NCI-H1092 (cell line): ENCODE measurements at regions not wholly inside any gene's neighbourhood (a gene's known extent, or its start where the extent isn't known, plus 50 kb on each side); places are given as distances from the start of the nearest gene placed in this dataset.

Experiments used
- DNase-seq: peaks from one replicate; lab custom pipeline; 2025; lab: John Stamatoyannopoulos, UW

GRCh38 chr13:105787632-105788031 lies 747.8 kb downstream of the EFNB2 start:
- no peak for DNase-seq

DNA sequence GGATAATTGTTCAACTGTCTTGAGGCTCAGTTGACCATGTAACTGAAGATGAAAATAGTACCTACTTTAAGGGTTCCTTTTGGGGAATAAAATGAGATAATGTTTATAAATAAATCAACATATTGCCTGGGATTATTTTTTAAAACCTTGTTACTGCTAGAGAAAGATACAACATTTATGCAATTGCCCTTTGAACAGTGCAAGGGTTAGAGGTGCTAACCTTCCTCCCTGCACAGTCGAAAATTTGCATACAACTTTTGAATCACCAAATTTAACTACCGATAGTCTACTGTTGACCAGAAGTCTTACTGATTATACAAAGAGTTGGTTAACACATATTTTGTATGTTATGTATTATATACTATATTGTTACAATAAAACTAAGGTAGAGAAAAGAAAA lies 750.0 kb downstream of the EFNB2 start:
- DNase-seq: no peak

DNA sequence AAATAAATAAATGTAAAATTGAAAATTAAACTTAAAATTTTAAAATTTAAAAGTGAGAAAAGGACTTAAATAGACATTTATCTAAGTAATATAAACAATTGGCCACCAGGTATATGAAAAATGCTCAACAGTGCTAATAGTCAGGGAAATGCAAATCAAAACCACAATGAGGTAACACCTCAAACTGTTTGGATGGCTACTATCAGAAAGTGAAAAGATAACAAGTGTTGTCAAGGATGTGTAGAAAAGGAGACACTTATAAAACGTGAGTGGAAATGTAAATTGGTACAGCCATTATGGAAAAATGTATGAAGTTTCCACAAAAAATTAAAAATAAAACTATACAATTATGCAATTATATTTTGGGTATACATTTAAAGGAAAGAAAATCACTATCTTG lies 752.2 kb downstream of the EFNB2 start:
- no peak for DNase-seq

GRCh38 chr13:105778196-105778595 lies 757.3 kb downstream of the EFNB2 start:
- no peak for DNase-seq

GRCh38 chr13:105774739-105775460 lies 760.6 kb downstream of the EFNB2 start:
- no peak for DNase-seq

DNA sequence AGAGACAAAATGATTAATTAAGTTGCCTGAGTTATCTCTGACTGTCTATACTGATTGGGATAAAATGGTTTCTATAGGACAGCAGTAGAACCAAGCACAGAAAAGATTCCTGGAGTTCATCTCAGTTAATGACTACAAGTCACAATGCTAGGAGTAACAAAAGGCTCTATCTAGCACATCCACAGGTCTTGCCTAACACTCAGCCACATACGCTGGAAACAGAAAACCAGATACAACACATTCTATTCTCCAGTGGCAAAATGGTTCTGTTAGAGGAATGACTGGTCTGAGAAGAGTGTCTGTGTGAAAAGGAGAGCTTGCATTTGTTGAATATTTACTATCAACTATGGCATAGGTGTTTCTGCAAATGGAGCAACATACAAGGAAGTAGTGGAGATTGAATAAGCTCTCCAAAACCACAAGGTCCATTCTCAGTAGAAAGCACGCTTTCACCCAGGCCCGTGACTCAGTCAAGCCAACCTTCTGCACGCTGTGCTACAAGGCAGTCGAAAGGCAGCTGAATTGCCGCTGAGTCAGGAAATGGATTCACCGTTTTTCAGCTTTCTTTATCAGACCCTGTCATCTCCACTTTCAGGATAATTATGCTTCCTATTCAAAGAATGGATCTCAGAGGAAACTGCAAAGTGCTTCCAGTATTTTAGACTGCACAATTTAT lies 761.5 kb downstream of the EFNB2 start:
- DNase-seq: no peak

GRCh38 chr13:105773241-105773640 lies 762.2 kb downstream of the EFNB2 start:
- no peak for DNase-seq

DNA sequence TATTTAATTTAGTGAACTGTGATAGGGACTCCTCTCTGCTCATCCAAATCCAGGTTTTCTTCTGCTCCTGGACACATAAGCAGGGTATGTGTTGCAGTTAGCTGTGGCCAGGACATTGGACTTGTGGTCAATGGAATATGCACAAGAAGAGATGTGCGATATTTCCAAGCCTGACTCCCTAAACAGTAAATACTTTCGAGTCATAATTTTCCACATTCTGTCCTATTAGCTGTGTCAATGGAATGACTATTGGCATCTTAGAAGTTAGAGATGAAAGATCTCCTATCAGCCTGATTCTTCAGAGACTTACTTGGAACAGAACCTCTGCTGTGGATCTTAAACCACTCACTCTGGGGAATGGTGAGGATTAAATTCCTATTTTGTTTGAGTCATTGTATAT lies 771.0 kb downstream of the EFNB2 start:
- DNase-seq: no peak

- no peak for DNase-seq
Measured at GRCh38 chr13:105763851-105764250, 771.6 kb downstream of the EFNB2 start.

DNA sequence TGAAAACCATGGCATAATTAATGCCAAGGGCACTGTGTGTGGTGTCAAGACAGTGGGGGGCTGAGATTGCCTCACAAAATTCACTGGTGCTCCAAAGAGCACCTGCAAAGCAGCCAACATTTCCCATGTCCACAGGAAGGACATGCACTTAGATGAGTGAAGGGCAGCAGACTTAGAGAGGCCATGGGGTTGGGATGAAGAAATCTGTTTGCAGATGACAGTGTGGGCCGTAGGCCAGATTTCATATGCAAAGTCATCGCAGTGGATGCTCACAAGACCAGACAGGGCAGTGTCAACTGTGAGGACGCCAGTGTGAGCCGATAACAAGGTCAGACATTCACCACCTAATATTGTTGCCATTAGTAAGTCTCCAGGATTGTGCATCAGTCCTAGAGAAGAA lies 773.4 kb downstream of the EFNB2 start:
- DNase-seq: no peak

DNA sequence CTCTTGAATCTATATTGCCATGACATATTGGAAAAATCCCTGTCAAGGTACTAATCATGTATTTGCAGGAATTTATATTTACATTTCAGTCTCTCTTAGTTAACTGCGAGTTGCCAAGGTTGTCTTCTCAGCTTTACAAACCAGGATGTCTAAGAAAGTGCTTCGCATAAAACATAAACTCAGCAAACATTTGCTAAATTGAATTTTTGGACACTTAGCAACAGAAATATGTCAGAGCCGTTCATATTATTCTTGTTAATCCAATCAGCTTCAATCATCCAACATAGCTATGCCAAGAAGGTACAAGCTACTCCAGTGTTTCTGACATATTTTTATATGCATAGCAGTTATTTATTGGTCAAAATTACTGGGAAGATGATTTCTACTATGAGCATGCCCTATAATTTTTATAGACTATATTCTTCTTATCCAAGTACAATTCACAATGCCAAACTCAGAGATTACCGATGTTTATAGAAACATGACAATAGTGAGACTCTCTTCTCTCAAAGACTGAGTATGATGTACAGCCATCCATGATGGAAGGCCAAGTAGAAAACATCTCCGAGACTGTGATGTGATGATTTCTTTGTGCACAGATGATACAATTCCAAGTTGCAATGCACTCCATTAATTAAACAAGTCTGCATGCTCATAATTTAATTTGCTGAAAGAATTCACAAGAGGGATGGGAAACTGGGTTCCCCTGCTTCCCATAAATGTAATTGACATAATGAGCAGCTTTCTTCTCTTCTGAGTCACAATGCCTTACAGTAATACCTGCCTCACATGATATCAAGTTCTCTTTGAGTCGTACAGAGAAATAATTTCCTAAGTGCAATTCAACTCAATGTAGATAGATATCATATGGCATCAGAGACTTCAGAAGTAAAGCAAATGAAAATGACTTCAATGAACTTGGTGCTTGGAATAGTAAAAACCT lies 776.3 kb downstream of the EFNB2 start:
- no peak for DNase-seq

DNA sequence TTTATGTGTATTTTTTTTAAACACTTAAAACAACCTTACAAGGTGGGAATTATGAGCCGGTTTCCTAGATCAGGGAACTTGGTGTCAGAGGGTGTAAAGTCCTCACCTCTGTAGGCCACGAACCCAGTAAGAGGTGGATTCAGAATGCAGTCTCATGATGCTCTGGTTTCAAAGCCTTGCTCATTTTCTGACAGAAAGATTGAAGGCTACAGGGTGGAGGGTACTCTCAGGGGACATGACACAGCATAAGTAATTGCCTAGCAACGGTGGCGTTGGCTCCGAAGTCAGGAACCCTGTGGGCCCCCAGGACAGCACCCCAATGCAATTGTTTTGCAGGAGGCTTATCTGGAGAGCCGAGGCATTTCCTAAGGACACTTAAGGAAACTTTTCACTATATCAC lies 794.7 kb downstream of the EFNB2 start:
- no peak for DNase-seq

- no peak for DNase-seq
Measured at GRCh38 chr13:105737688-105738087, 797.8 kb downstream of the EFNB2 start.

DNA sequence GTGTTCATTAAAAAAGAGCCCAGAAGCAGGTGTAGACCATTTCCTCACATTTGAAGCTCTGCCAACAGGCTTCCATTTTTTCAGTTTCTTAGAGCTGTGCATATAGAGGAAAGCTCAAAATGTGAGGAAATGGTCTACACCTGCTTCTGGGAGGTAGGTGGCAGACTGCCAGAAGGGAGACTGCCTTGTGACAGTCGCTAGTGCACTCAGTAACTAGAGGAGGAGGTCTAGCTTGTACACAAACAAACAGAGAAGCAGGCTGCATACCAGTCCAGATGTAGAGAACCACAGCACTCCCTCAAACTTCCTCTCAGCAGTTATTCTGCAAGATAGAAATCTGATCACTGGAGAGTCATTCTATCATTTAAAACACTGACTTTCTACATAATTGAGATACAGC lies 800.2 kb downstream of the EFNB2 start:
- DNase-seq: no peak

DNA sequence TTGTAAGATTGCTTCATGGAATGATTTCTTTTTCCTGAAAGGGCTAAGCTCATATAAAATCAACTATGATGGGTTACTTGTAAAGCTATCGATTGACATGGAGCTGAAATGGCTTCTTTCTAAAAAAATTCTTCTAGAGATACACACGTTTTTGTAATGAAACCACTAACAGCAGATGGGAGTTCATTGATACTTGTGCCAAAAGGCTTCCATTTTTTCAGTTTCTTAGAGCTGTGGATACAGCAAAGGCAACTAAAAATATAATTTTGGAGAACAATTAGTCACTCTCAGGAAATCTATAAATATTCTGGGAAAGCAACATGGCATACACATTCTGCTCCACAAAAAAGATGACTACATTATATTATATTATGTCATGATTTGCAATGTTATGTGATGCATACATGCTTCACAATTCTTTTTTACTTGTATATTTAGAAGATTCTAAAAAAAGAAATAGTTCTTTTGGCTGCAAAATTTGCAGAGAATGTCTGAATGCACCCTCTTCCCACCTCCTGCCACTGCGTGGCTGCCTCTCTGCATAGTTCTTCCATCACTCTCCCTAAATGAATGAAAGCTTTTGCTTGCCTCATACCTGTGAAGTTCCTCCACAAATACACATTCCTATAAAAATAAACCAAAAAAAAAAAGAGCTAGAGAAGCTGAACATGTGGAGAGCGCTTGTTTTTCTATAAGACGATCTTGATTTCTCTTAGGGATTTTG lies 802.5 kb downstream of the EFNB2 start:
- DNase-seq: no peak

DNA sequence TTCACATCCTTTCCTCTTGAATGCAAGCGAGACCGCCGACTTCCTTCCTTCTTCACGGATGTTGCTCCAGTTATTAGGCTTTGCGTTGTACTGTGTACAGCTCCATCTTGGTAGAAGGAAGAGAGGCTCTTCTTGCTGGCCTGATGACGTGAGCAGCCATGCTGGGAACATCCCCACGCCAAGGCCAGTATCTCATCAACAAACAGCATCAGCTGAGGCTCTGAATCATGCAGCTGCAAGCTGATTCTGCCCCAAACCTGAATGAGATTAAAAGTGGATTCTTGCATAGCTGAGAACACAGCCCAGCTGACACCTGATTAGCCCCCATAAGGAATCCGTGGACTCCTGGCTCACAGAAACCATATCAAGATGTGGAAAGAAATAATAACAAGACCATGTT lies 809.6 kb downstream of the EFNB2 start:
- no peak for DNase-seq

- no peak for DNase-seq
Measured at GRCh38 chr13:105721016-105721415, 814.4 kb downstream of the EFNB2 start.

- no peak for DNase-seq
Measured at GRCh38 chr13:105719859-105720258, 815.6 kb downstream of the EFNB2 start.

DNA sequence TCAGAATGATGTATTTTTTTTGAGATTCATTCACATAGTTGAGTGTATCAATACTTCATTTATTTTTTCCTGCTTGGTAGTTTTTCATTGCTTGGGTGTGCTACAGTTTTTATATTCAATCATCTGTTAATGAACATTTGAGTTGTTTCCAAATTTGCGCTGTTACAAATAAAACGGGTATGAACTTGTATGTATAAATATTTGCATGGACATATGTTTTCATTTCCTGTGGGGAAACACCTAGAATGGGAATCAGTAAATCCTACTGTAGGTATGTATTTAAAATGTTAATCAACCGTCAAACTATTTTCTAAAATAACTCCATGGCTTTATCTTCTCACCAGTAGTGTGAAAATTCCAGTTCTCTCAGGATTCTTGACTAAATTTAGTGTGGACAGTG lies 826.3 kb downstream of the EFNB2 start:
- no peak for DNase-seq

- DNase-seq: no peak
Measured at GRCh38 chr13:105703843-105704242, 831.6 kb downstream of the EFNB2 start.

- no peak for DNase-seq
Measured at GRCh38 chr13:105702441-105702840, 833.0 kb downstream of the EFNB2 start.

GRCh38 chr13:105692769-105693168 lies 842.7 kb downstream of the EFNB2 start:
- DNase-seq: no peak
